Astrocyte (in vitro differentiated cells and primary cell): ENCODE measurements at regions not wholly inside any gene's neighbourhood (a gene's known extent, or its start where the extent isn't known, plus 50 kb on each side); places are given as distances from the start of the nearest gene placed in this dataset.

ENCODE experiments used
- EZH2 ChIP-seq: IDR thresholded peaks from 2 replicates; pipeline ENCODE4 v1.6.1; 2012; ENCODE audit warnings: mild to moderate bottlenecking, low read length, inconsistent platforms; ENCODE audit not compliant: insufficient read depth
- TF ChIP-seq, protein P1 (sequence below): IDR thresholded peaks from 2 replicates; pipeline ENCODE4 v1.5.1; 2011; ENCODE audit warnings: low read depth, mild to moderate bottlenecking, inconsistent platforms, low read length, moderate library complexity; ENCODE audit not compliant: insufficient read depth

DNA sequence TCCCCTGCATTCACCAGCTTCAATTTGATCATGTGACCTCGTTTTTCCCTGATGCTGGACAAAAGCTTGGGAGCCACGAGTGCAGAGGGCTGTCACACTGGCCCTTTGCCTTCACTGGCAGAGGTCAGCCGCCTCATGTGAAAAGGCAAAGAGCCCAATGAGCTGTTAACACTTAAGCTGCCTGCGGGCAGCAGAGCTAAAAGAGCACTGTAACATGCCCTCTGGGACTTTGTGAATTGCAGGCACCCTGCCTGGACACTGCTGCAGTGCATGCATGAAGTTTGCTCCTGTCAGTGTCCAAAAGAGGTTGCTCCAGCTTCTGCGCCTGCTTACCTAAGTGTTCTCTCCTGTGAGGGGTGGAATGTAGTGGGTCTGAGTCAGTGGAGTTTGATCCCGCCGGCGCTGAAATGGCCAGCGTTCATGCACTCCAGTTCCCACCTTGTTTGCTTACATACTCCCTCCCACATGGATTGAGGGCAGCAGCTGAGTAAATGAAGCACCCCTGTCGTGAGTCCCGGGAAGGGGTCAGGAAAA, 193.7 kb downstream of the RFC3 start:
- TF ChIP-seq, protein P1, sequence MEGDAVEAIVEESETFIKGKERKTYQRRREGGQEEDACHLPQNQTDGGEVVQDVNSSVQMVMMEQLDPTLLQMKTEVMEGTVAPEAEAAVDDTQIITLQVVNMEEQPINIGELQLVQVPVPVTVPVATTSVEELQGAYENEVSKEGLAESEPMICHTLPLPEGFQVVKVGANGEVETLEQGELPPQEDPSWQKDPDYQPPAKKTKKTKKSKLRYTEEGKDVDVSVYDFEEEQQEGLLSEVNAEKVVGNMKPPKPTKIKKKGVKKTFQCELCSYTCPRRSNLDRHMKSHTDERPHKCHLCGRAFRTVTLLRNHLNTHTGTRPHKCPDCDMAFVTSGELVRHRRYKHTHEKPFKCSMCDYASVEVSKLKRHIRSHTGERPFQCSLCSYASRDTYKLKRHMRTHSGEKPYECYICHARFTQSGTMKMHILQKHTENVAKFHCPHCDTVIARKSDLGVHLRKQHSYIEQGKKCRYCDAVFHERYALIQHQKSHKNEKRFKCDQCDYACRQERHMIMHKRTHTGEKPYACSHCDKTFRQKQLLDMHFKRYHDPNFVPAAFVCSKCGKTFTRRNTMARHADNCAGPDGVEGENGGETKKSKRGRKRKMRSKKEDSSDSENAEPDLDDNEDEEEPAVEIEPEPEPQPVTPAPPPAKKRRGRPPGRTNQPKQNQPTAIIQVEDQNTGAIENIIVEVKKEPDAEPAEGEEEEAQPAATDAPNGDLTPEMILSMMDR = no peak
- TF ChIP-seq EZH2 = no peak
